GM10266 (cell line): ENCODE measurements at regions not wholly inside any gene's neighbourhood (a gene's known extent, or its start where the extent isn't known, plus 50 kb on each side); places are given as distances from the start of the nearest gene placed in this dataset.
A peak's percentile ranks its signal among the peaks of the same experiment; 100 is the strongest.
"Not testable (repeated sequence)": the region's sequence is repeated elsewhere in the genome, so short reads cannot be mapped to it uniquely, and the experiment has no call there.

Experiments
- DNase-seq: peaks from one replicate; pipeline ENCODE4 v3.0.0; 2012; ENCODE audit errors: extremely low spot score
- CTCF ChIP-seq: IDR thresholded peaks from 2 replicates; pipeline ENCODE4 v1.5.1; 2012; ENCODE audit warnings: mild to moderate bottlenecking, low read depth; ENCODE audit not compliant: control insufficient read depth, insufficient read depth; ENCODE audit errors: missing control alignments

GRCh38 chr13:27341616-27342015 lies 71.0 kb downstream of the RASL11A start:
- TF ChIP-seq CTCF, result no peak
- DNase-seq, result no peak

DNA sequence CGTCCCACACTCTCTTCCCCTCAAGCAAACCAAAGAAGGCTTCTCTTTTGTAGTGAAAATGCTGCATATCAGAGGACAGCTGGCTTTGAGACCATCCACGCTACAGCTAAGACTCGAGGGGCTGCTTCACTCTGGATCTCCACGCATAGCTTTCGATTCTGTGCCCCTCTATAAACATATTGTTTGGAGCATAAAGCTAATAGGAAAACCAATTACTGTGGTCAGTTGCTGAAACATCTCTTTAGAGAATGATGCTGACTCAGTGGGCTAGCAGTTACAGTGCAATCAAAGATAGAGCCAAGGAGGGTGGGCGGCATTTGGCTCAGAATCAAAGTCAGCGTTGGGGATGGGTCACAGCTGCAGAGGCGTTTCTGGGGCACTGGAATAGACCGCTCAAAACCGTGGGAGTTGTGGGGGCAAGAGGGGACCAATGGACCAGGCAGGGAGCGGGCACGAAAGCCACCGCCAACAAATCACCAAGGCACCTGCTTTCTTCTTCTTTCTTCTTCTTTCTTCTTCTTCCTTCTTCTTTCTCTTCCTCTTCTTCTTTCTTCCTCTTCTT lies 76.7 kb downstream of the RASL11A start:
- TF ChIP-seq CTCF, result no peak
- no peak for DNase-seq

DNA sequence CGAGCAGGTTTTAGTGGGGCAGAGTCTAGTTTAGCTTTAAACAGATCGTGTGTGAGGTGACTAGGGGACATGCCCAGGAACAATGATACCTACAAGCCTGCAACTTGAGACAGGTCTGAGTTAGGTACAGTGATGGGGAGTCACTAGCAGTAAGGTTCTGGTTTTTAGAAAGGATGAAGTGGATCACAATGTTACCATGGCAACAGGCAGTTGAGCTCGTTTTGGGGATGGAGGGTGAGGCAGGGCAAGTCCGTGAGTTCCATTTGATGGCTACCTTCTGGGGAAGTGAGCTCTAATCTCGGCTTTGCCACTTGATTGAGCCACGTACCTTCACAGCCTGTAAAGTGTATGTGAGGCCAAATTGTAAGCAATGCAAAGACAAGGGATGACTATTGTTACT lies 76.0 kb upstream of the GTF3A start:
- TF ChIP-seq CTCF, result no peak
- DNase-seq, result no peak

- DNase-seq, result no peak
- TF ChIP-seq CTCF, result no peak
These were observed 75.0 kb upstream of the GTF3A start for GRCh38 chr13:27349458-27349857.

DNA sequence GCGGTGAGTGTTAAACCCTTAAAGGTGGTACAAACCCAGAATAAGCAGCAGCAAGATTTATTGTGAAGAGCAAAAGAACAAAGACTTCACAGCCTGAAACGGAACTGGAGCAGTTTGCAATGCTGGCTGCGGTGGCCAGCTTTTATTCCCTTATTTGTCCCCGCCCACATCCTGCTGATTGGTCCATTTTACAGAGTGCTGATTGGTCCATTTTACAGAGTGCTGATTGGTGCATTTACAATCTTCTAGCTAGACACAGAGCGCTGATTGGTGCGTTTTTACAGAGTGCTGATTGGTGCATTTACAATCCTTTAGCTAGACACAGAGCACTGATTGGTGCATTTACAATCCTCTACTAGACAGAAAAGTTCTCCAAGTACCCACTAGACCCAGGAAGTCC lies 73.6 kb upstream of the GTF3A start:
- DNase-seq, result not testable (repeated sequence)

- no peak for DNase-seq
These were observed 71.7 kb upstream of the GTF3A start for GRCh38 chr13:27352698-27353097.

DNA sequence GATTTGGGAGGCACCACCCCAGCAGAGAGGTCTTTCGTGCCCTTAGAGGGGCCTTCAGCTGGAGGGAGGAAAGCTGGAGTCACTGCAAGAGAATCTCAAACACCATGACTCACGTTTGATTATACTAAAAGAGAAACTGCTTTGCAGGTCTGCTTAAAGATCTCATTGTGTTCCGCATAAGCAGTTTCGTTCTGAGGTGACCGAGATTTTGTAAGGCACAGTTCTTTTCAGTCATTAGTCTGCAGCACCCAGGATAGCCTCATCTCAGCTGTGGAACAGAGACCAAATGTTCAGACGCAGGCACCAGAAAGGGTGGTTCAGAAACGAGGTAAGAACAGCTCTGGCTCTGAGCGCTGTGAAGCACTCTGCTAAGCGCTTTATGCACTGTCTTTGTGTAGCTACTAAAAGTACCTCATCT lies 71.2 kb upstream of the GTF3A start:
- no peak for TF ChIP-seq CTCF
- DNase-seq, result peak; percentile 83

More at GRCh38 chr13:27352698-27353097, 71.7 kb upstream of the GTF3A start:
- no peak for TF ChIP-seq CTCF

- no peak for DNase-seq
These were observed 70.7 kb upstream of the GTF3A start for GRCh38 chr13:27353708-27354107.

More at GRCh38 chr13:27353708-27354107, 70.7 kb upstream of the GTF3A start:
- TF ChIP-seq CTCF, result no peak
